ENCODE measurements at regions not wholly inside any gene's neighbourhood (a gene's known extent, or its start where the extent isn't known, plus 50 kb on each side); places are given as distances from the start of the nearest gene placed in this dataset.
"Not testable (repeated sequence)": the region's sequence is repeated elsewhere in the genome, so short reads cannot be mapped to it uniquely, and the experiment has no call there.

- DNase-seq = no peak
These were observed 110.0 kb upstream of the ARRDC3 start for GRCh38 chr5:91493086-91493485.

- DNase-seq = no peak
These were observed 108.1 kb upstream of the ARRDC3 start for GRCh38 chr5:91491229-91491628.

- no peak for DNase-seq
These were observed 107.2 kb upstream of the ARRDC3 start for GRCh38 chr5:91490316-91490715.

GRCh38 chr5:91487420-91487819 lies 104.3 kb upstream of the ARRDC3 start:
- no peak for DNase-seq

- DNase-seq = no peak
These were observed 103.5 kb upstream of the ARRDC3 start for GRCh38 chr5:91486638-91487037.

- DNase-seq = no peak
These were observed 101.5 kb upstream of the ARRDC3 start for GRCh38 chr5:91484662-91485061.

- DNase-seq = not testable (repeated sequence)
These were observed 96.3 kb upstream of the ARRDC3 start for GRCh38 chr5:91479376-91479775.

GRCh38 chr5:91478096-91478495 lies 95.0 kb upstream of the ARRDC3 start:
- no peak for DNase-seq

GRCh38 chr5:91477408-91477807 lies 94.3 kb upstream of the ARRDC3 start:
- DNase-seq = no peak

- DNase-seq = no peak
These were observed 91.1 kb upstream of the ARRDC3 start for GRCh38 chr5:91474201-91474600.

GRCh38 chr5:91472631-91473030 lies 89.5 kb upstream of the ARRDC3 start:
- no peak for DNase-seq

- no peak for DNase-seq
These were observed 86.5 kb upstream of the ARRDC3 start for GRCh38 chr5:91469517-91470165.

- no peak for DNase-seq
These were observed 85.7 kb upstream of the ARRDC3 start for GRCh38 chr5:91468651-91469422.

GRCh38 chr5:91464886-91465646 lies 81.9 kb upstream of the ARRDC3 start:
- DNase-seq = no peak

GRCh38 chr5:91457681-91458058 lies 74.6 kb upstream of the ARRDC3 start:
- DNase-seq = no peak

- no peak for DNase-seq
These were observed 74.0 kb upstream of the ARRDC3 start for GRCh38 chr5:91456928-91457680.

- DNase-seq = no peak
These were observed 66.0 kb upstream of the ARRDC3 start for GRCh38 chr5:91449083-91449482.

- DNase-seq = not testable (repeated sequence)
These were observed 65.0 kb upstream of the ARRDC3 start for GRCh38 chr5:91448079-91448478.

- DNase-seq = not testable (repeated sequence)
These were observed 63.8 kb upstream of the ARRDC3 start for GRCh38 chr5:91446880-91447279.

GRCh38 chr5:91443761-91444467 lies 60.8 kb upstream of the ARRDC3 start:
- no peak for DNase-seq

- no peak for DNase-seq
These were observed 59.9 kb upstream of the ARRDC3 start for GRCh38 chr5:91443023-91443422.

GRCh38 chr5:91441082-91441481 lies 58.0 kb upstream of the ARRDC3 start:
- DNase-seq = no peak

All from renal pelvis (tissue), 1 donor.